IMR-90 (cell line): ENCODE measurements at regions not wholly inside any gene's neighbourhood (a gene's known extent, or its start where the extent isn't known, plus 50 kb on each side); places are given as distances from the start of the nearest gene placed in this dataset.
"Not testable (repeated sequence)": the region's sequence is repeated elsewhere in the genome, so short reads cannot be mapped to it uniquely, and the experiment has no call there.

Experiments used
- ATAC-seq: fragments of 200-7000 bp; cut with Tn5 transposase; 2 replicates; pipeline ENCODE4 v1.9.1; 2020; ENCODE audit warnings: low read depth, mild to moderate bottlenecking, moderate library complexity
- BruUV-seq: library from RNA; stranded (reverse); fragments of 400-500 nt; replicated peaks from 2 replicates; lab custom pipeline; 2021; lab: Mats Ljungman, UMichigan
- CTCF ChIA-PET: fragments of 300-600 bp; formaldehyde crosslinking; extraction: SDS; loops from one replicate; lab custom pipeline; 2021; ENCODE audit warnings: antibody characterized with exemption; lab: Yijun Ruan, JAX
- POLR2A ChIA-PET: fragments of 300-600 bp; sonication (Branson Sonifier 250); formaldehyde crosslinking; loops from one replicate; lab custom pipeline; 2022; ENCODE audit warnings: antibody characterized with exemption; ENCODE audit not compliant: unreplicated experiment; lab: Charles Lee
- DNase-seq: peaks from one replicate; pipeline ENCODE4 v3.0.0; 2013
- H2AFZ ChIP-seq: replicated peaks from 2 replicates; pipeline ENCODE3; 2013; ENCODE audit warnings: low read length, mild to moderate bottlenecking; ENCODE audit not compliant: poor library complexity
- H2AK5ac ChIP-seq: 2 replicates; pipeline ENCODE4 v1.6.1; 2013; ENCODE audit warnings: low read depth, low read length, inconsistent platforms
- H2AK9ac ChIP-seq: replicated peaks from 2 replicates; pipeline ENCODE3; 2013; ENCODE audit warnings: mild to moderate bottlenecking, low read depth, low read length, moderate library complexity; ENCODE audit not compliant: poor library complexity
- H2BK120ac ChIP-seq: 2 replicates; pipeline ENCODE4 v1.6.1; 2013; ENCODE audit warnings: low read depth, low read length, inconsistent platforms
- H2BK15ac ChIP-seq: 3 replicates; pipeline ENCODE4 v1.6.1; 2013; ENCODE audit warnings: low read depth, low read length, inconsistent platforms
- H2BK20ac ChIP-seq: 2 replicates; pipeline ENCODE4 v1.6.1; 2013; ENCODE audit warnings: low read depth, mild to moderate bottlenecking, inconsistent platforms, low read length, moderate library complexity
- H2BK5ac ChIP-seq: 2 replicates; pipeline ENCODE4 v1.6.1; 2013; ENCODE audit warnings: mild to moderate bottlenecking, low read depth, low read length, inconsistent platforms; ENCODE audit not compliant: poor library complexity, severe bottlenecking
- H3K14ac ChIP-seq: replicated peaks from 2 replicates; pipeline ENCODE4 v1.6.1; 2013; ENCODE audit warnings: low read depth, low read length, inconsistent platforms
- H3K18ac ChIP-seq: 2 replicates; pipeline ENCODE4 v1.6.1; 2013; ENCODE audit warnings: low read depth, low read length, control low read depth
- H3K23ac ChIP-seq: 2 replicates; pipeline ENCODE4 v1.6.1; 2013; ENCODE audit warnings: low read depth, low read length, inconsistent platforms
- H3K27ac ChIP-seq: 2 replicates; pipeline ENCODE4 v1.5.1; 2013; ENCODE audit warnings: mild to moderate bottlenecking, control low read depth, low read length; ENCODE audit not compliant: insufficient read depth
- H3K27me3 ChIP-seq: 2 replicates; pipeline ENCODE4 v1.6.1; 2013; ENCODE audit warnings: low read length; ENCODE audit not compliant: control insufficient read depth, insufficient read depth
- H3K36me3 ChIP-seq: 2 replicates; pipeline ENCODE4 v1.6.1; 2013; ENCODE audit warnings: low read length, mixed read lengths; ENCODE audit not compliant: control insufficient read depth, insufficient read depth
- H3K4ac ChIP-seq: 2 replicates; pipeline ENCODE4 v1.6.1; 2013; ENCODE audit warnings: low read depth, low read length, inconsistent platforms
- H3K4me1 ChIP-seq: 2 replicates; pipeline ENCODE4 v1.6.1; 2013; ENCODE audit warnings: low read length, mixed read lengths; ENCODE audit not compliant: control insufficient read depth, insufficient read depth
- H3K4me2 ChIP-seq: 2 replicates; pipeline ENCODE4 v1.6.1; 2013; ENCODE audit warnings: low read depth, mild to moderate bottlenecking, control low read depth, low read length, moderate library complexity
- H3K4me3 ChIP-seq: 2 replicates; pipeline ENCODE4 v1.5.1; 2013; ENCODE audit warnings: low read depth, mild to moderate bottlenecking, control low read depth, low read length, moderate library complexity; ENCODE audit not compliant: insufficient read depth
- H3K56ac ChIP-seq: 2 replicates; pipeline ENCODE4 v1.6.1; 2013; ENCODE audit warnings: low read length, inconsistent platforms; ENCODE audit not compliant: insufficient read depth; ENCODE audit errors: extremely low read depth
- H3K79me1 ChIP-seq, 2 experiments: 2 replicates each; pipeline ENCODE4 v1.6.1; 2013; ENCODE audit warnings: low read length in 2 of 2, inconsistent platforms in 1 of 2, low read depth in 1 of 2
- H3K9ac ChIP-seq: 2 replicates; pipeline ENCODE4 v1.6.1; 2013; ENCODE audit warnings: low read depth, low read length, control low read depth
- H3K9me1 ChIP-seq: 2 replicates; pipeline ENCODE4 v1.6.1; 2013; ENCODE audit warnings: low read length, inconsistent platforms; ENCODE audit not compliant: insufficient read depth
- H3K9me3 ChIP-seq: 2 replicates; pipeline ENCODE4 v1.6.1; 2013; ENCODE audit warnings: low read length; ENCODE audit not compliant: control insufficient read depth, insufficient read depth
- H4K20me1 ChIP-seq: 2 replicates; pipeline ENCODE4 v1.6.1; 2013; ENCODE audit warnings: low read length, inconsistent platforms; ENCODE audit not compliant: insufficient read depth
- H4K5ac ChIP-seq: 2 replicates; pipeline ENCODE4 v1.6.1; 2013; ENCODE audit warnings: mild to moderate bottlenecking, low read depth, low read length, control low read depth
- H4K8ac ChIP-seq, 2 experiments: 2 replicates each; pipeline ENCODE4 v1.6.1; 2013; ENCODE audit warnings: low read depth in 2 of 2, low read length in 2 of 2, control low read depth in 1 of 2, inconsistent platforms in 1 of 2
- H4K91ac ChIP-seq: 2 replicates; pipeline ENCODE4 v1.6.1; 2013; ENCODE audit warnings: low read depth, low read length, inconsistent platforms; ENCODE audit not compliant: insufficient read depth
- WGBS, 2 experiments: methylation state at CpG; one replicate each; pipeline versions ENCODE4 v1.1.5 to v1.1.7; 2013; ENCODE audit warnings: missing lambda C conversion rate in 2 of 2; ENCODE audit not compliant: insufficient read length in 1 of 2; ENCODE audit errors: extremely low coverage in 2 of 2; 5-methylcytosine and 5-hydroxymethylcytosine counted together
- dilution Hi-C: fragments of 300-500 bp; cut with HindIII; formaldehyde crosslinking; loops from one replicate; pipeline ENCODE4 v1.14.3; 2018; ENCODE audit warnings: low sequenced_read_pairs; ENCODE audit not compliant: unreplicated experiment
- in situ Hi-C: fragments of 300-500 bp; cut with MboI; formaldehyde crosslinking; loops from 3 replicates; pipeline ENCODE4 v1.14.3; 2019; ENCODE audit warnings: low sequenced_read_pairs, inconsistent platforms, mixed read lengths
- intact Hi-C: fragments of 100-400 bp; cut with micrococcal nuclease; formaldehyde crosslinking; loops from 2 replicates; pipeline ENCODE4 v1.10.0; 2022

DNA sequence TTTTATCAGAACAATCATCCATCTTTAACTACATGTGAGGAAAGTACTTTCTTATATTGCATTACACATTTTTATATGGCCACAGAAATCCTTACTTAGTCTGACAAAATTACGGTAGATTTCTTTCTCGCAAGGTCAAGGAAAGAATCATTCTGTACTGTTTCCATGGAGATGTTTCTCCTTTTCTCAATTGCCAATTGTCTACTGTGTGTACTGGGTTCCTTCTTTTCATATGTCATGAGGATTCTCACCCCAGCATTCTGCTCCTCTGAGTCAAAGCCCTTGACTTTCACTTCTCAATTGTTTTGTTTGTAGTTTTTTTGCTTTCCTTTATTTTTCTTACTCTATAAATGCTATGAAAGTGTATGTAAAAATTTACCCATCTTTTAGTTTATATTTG, 99.3 kb upstream of the AGAP9 start:
- DNase-seq, in situ Hi-C loops, H2AK5ac ChIP-seq, H3K9me1 ChIP-seq, H3K56ac ChIP-seq, H3K9me3 ChIP-seq, H2BK5ac ChIP-seq, H2AK9ac ChIP-seq, H3K9ac ChIP-seq, H2BK15ac ChIP-seq, POLR2A ChIA-PET, ATAC-seq, intact Hi-C loops, H3K27ac ChIP-seq, H3K4me2 ChIP-seq, BruUV-seq, H3K79me1 ChIP-seq, H2BK20ac ChIP-seq, H4K8ac ChIP-seq, H3K4me3 ChIP-seq, H4K5ac ChIP-seq, H3K4ac ChIP-seq, H3K14ac ChIP-seq, H3K4me1 ChIP-seq, H2BK120ac ChIP-seq, H3K18ac ChIP-seq, H3K23ac ChIP-seq, dilution Hi-C loops, CTCF ChIA-PET, H3K27me3 ChIP-seq, H2AFZ ChIP-seq, H4K91ac ChIP-seq, H4K20me1 ChIP-seq, H3K36me3 ChIP-seq: not testable (repeated sequence)
- no CpG with 5 or more reads among the region's 2 CpGs for WGBS, 2 experiments

DNA sequence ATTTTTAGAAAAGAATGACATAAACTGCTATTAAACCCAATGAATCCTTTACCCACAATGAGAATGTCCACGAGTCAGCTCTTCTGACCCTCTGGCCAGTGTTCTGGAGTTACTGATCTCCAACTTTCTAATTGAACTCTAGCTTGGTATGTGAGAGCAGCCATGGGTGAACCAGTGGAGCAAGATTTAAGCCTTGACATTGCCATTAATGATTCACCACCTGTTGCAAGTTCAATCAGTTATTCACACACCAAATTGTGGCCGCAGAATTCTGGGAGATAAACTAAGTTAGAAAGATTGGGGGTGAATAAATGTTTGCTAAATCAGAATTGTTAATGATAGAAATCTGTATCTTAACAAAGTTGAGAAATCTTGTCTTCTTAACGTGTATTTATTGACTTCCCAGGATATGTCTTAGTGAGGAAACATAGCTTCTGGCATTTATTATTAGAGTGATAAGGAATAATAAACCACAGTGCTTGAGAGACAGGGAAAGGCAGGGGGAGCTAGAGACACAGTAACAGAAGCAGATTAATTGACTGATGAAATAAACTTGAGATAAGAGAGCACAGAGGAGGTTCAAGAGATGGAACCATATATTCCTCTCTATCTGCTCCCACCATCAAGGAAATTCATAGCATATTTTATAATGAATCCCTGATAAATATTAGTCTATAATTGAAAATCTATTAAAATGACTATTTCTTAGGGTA, 96.0 kb upstream of the AGAP9 start:
- DNase-seq, H2BK20ac ChIP-seq, H3K36me3 ChIP-seq, intact Hi-C loops, H4K91ac ChIP-seq, H3K4me3 ChIP-seq, H3K56ac ChIP-seq, BruUV-seq, H2BK5ac ChIP-seq, dilution Hi-C loops, H3K27ac ChIP-seq, H2AFZ ChIP-seq, ATAC-seq, H3K27me3 ChIP-seq, H3K9me3 ChIP-seq, H4K20me1 ChIP-seq, H2BK120ac ChIP-seq, H3K79me1 ChIP-seq, H3K9ac ChIP-seq, H3K4me2 ChIP-seq, CTCF ChIA-PET, H3K9me1 ChIP-seq, H3K4me1 ChIP-seq, POLR2A ChIA-PET, H2AK5ac ChIP-seq, in situ Hi-C loops, H3K23ac ChIP-seq, H3K4ac ChIP-seq, H3K14ac ChIP-seq, H4K8ac ChIP-seq, H3K18ac ChIP-seq, H4K5ac ChIP-seq, H2BK15ac ChIP-seq, H2AK9ac ChIP-seq: not testable (repeated sequence)
- no CpG with 5 or more reads among the region's 3 CpGs for WGBS, 2 experiments
